GM20000 (cell line): ENCODE measurements at regions not wholly inside any gene's neighbourhood (a gene's known extent, or its start where the extent isn't known, plus 50 kb on each side); places are given as distances from the start of the nearest gene placed in this dataset.

Source experiments
- DNase-seq: peaks from one replicate; pipeline ENCODE4 v3.0.0; 2012; ENCODE audit warnings: low spot score
- CTCF ChIP-seq: IDR thresholded peaks from 2 replicates; pipeline ENCODE4 v1.5.1; 2012; ENCODE audit warnings: mild to moderate bottlenecking, control low read depth; ENCODE audit errors: extremely low read depth, missing control alignments

GRCh38 chr3:73808862-73809509, 184.2 kb upstream of the PDZRN3 start:
- DNase-seq, result no peak
- no peak for TF ChIP-seq CTCF

DNA sequence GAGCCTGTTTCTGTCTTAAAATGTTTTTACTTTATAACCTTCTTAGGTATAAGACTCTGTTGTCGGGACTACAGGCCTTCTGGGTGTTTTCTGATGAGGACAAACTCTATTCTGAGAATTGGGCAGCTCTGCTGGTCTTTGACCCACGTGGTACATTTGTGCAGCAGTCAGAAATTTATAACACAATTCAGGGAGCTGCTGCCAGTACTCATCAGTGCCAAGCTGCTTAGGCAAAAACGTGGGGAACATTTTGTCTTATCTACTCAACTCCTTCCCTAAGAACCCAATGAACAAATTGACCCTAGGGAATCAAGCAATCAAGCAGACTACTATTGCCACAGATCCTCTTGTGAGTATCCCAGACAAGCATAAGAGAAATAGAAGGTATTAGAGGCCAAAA, 180.7 kb upstream of the PDZRN3 start:
- no peak for TF ChIP-seq CTCF
- DNase-seq, result no peak

DNA sequence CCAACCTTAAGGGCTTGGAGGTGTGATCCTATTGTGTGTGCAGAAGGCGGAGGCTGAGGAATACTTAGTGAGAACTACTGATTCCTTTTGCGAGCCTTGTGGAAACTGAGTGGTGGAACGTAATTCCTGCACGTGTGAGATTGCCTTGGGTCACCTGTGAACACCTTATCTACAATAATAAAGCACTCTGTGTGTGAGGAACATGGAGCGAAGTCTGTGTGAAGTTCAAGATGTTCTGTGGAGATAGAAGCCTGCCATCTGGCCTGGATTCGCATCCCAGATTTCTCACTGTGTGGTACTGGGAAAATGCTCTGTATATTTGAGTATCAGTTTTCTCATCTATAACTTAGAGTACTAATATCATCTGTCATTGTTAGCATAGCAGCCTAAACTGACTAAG, 179.5 kb upstream of the PDZRN3 start:
- no peak for DNase-seq
- TF ChIP-seq CTCF, result no peak

DNA sequence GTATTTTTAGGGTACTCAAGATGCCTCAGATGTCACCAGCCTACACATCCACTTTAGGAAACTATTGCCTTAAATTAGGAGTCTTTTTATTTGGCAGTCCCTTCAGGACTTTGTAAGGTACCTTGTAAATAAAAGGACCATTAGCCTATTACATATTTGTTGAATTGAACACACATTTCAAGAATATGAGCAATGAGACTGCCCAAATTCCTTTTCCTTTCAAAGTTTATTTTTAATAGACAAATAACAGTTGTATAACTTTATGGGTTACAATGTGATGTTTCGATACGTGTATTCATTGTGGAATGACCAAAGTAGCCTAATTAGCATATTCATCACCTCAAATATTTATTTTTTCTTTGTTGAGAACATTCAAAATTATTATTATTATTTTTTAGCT, 176.7 kb upstream of the PDZRN3 start:
- no peak for TF ChIP-seq CTCF
- no peak for DNase-seq

DNA sequence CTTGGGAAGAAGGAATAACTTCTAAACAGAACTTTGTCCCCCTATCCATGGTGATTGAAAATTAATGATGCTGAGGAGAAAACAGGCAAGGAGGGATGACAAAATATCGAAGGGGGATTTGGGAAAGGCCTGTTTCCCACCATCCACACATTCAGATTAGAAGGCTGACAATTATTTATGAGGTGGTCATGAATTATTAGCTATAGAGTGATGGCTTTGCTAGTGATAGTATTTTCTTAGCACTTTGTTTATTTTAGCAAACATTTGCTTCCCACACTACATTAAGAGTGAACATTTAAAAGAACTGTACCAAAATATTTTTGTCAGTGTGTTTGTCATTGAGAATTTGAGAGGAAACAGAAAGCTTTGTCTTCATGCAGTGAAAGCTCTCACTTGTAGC, 172.6 kb upstream of the PDZRN3 start:
- no peak for DNase-seq
- TF ChIP-seq CTCF, result no peak

DNA sequence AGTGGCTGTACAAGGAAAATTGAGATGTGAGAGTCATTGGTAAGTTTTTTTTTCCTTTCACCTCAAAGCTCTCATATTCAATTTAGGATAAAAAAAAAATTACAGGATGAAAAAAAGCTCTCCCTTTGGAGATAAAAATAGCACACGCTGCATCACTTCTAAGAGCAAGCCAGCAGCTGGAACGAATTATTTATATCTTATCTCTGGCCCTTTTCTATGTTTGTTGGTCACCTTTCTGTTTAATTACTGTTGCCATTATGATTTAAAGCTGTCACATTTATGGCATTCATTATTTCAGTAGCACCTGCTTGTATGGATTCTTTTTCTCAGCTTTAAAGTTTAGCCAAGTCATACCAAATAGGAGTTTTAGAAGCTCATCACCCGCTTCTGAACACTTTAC, 171.6 kb upstream of the PDZRN3 start:
- TF ChIP-seq CTCF, result no peak
- DNase-seq, result no peak

DNA sequence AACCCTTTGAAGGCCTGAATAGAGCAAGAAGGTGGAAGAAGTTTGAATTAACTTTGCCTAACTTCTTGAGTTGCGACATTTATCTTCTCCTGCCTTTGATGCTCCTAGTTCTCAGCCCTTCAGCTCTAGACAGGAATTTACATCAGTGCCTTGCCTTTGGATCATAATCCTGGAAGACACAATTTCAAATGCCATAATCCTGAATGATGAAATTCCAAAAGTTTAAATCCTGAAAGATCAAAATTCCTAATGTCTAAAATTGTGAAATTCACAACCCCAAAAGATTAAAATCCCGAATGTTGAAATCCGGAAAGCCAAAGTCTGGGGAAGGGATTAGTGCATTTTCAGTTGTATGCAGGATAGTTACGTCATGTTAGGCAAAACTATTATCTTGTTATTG, 166.6 kb upstream of the PDZRN3 start:
- no peak for DNase-seq
- TF ChIP-seq CTCF, result no peak
